H9 (cell line): ENCODE measurements at regions not wholly inside any gene's neighbourhood (a gene's known extent, or its start where the extent isn't known, plus 50 kb on each side); places are given as distances from the start of the nearest gene placed in this dataset.

Experiments
- DNase-seq: peaks from one replicate; pipeline ENCODE4 v3.0.0-alpha.2; 2017
- H2AFZ ChIP-seq: one replicate; pipeline ENCODE4 v1.6.1; 2013; ENCODE audit warnings: mild to moderate bottlenecking, low read length, control low read depth, moderate library complexity
- H2AK5ac ChIP-seq: 2 replicates; pipeline ENCODE4 v1.6.1; 2013; ENCODE audit warnings: low read length, control low read depth, mixed read lengths; ENCODE audit not compliant: insufficient read length
- H2BK120ac ChIP-seq: one replicate; pipeline ENCODE4 v1.6.1; 2013; ENCODE audit warnings: low read depth, mild to moderate bottlenecking, low read length, control low read depth, inconsistent platforms; ENCODE audit not compliant: poor library complexity, severe bottlenecking
- H2BK12ac ChIP-seq: 2 replicates; pipeline ENCODE4 v1.6.1; 2013; ENCODE audit warnings: low read length, control low read depth, mixed read lengths, low read depth; ENCODE audit not compliant: insufficient read length
- H2BK15ac ChIP-seq: 2 replicates; pipeline ENCODE4 v1.6.1; 2013; ENCODE audit warnings: low read depth, low read length, control low read depth
- H2BK20ac ChIP-seq: one replicate; pipeline ENCODE4 v1.6.1; 2013; ENCODE audit warnings: low read depth, mild to moderate bottlenecking, low read length, control low read depth, inconsistent platforms; ENCODE audit not compliant: poor library complexity, severe bottlenecking
- H2BK5ac ChIP-seq: 2 replicates; pipeline ENCODE4 v1.6.1; 2013; ENCODE audit warnings: low read length, control low read depth, mixed read lengths; ENCODE audit not compliant: insufficient read length
- H3K14ac ChIP-seq: 2 replicates; pipeline ENCODE4 v1.6.1; 2013; ENCODE audit warnings: low read length, control low read depth; ENCODE audit not compliant: insufficient read depth
- H3K18ac ChIP-seq: 2 replicates; pipeline ENCODE4 v1.6.1; 2013; ENCODE audit warnings: low read depth, mild to moderate bottlenecking, mixed read lengths, low read length, control low read depth; ENCODE audit not compliant: insufficient read length
- H3K23ac ChIP-seq: 2 replicates; pipeline ENCODE4 v1.6.1; 2013; ENCODE audit warnings: low read length, control low read depth, mixed read lengths, low read depth; ENCODE audit not compliant: insufficient read length
- H3K23me2 ChIP-seq: 2 replicates; pipeline ENCODE4 v1.6.1; 2013; ENCODE audit warnings: low read depth, mild to moderate bottlenecking, mixed read lengths, low read length, control low read depth; ENCODE audit not compliant: insufficient read length, poor library complexity, severe bottlenecking
- H3K27ac ChIP-seq: 2 replicates; pipeline ENCODE4 v1.5.1; 2013; ENCODE audit warnings: low read length, control low read depth, mixed read lengths, low read depth; ENCODE audit not compliant: insufficient read length
- H3K27me3 ChIP-seq: 2 replicates; pipeline ENCODE4 v1.6.1; 2013; ENCODE audit warnings: low read length, control low read depth, inconsistent platforms; ENCODE audit not compliant: insufficient read depth
- H3K4ac ChIP-seq: 2 replicates; pipeline ENCODE4 v1.6.1; 2013; ENCODE audit warnings: low read depth, mild to moderate bottlenecking, control low read depth, inconsistent platforms, low read length, moderate library complexity
- H3K4me1 ChIP-seq: 2 replicates; pipeline ENCODE4 v1.6.1; 2013; ENCODE audit warnings: low read length, control low read depth, inconsistent platforms; ENCODE audit not compliant: insufficient read depth
- H3K4me2 ChIP-seq: 2 replicates; pipeline ENCODE4 v1.6.1; 2013; ENCODE audit warnings: low read length, control low read depth, mixed read lengths; ENCODE audit not compliant: insufficient read length, insufficient read depth
- H3K56ac ChIP-seq: 2 replicates; pipeline ENCODE4 v1.6.1; 2013; ENCODE audit warnings: low read depth, mild to moderate bottlenecking, mixed read lengths, low read length, control low read depth; ENCODE audit not compliant: insufficient read length
- H3K79me1 ChIP-seq: 2 replicates; pipeline ENCODE4 v1.6.1; 2013; ENCODE audit warnings: low read depth, mild to moderate bottlenecking, moderate library complexity, low read length, control low read depth, inconsistent platforms; ENCODE audit not compliant: insufficient read depth, poor library complexity, severe bottlenecking
- H3K79me2 ChIP-seq: 2 replicates; pipeline ENCODE4 v1.6.1; 2013; ENCODE audit warnings: low read length, control low read depth, inconsistent platforms; ENCODE audit not compliant: insufficient read depth
- H3K9ac ChIP-seq: 2 replicates; pipeline ENCODE4 v1.6.1; 2013; ENCODE audit warnings: low read length, control low read depth, mixed read lengths; ENCODE audit not compliant: insufficient read length; ENCODE audit errors: extremely low read depth
- H3K9me3 ChIP-seq: one replicate; pipeline ENCODE4 v1.6.1; 2013; ENCODE audit warnings: low read depth, low read length, inconsistent platforms; ENCODE audit not compliant: control insufficient read depth
- H3T11ph ChIP-seq: one replicate; pipeline ENCODE4 v1.6.1; 2013; ENCODE audit warnings: mild to moderate bottlenecking, low read length, control low read depth, inconsistent platforms
- H4K20me1 ChIP-seq: one replicate; pipeline ENCODE4 v1.6.1; 2013; ENCODE audit not compliant: control insufficient read depth, insufficient read length, insufficient read depth
- H4K5ac ChIP-seq: 2 replicates; pipeline ENCODE4 v1.6.1; 2013; ENCODE audit warnings: low read depth, mild to moderate bottlenecking, mixed read lengths, low read length, control low read depth; ENCODE audit not compliant: insufficient read length
- H4K8ac ChIP-seq: replicated peaks from 2 replicates; pipeline ENCODE4 v1.6.1; 2013; ENCODE audit warnings: low read length, control low read depth, mixed read lengths, low read depth; ENCODE audit not compliant: insufficient read length
- H4K91ac ChIP-seq: 2 replicates; pipeline ENCODE4 v1.6.1; 2013; ENCODE audit warnings: low read depth, mild to moderate bottlenecking, moderate library complexity, mixed read lengths, low read length, control low read depth; ENCODE audit not compliant: insufficient read length
- H3K27ac Mint-ChIP-seq, 3 experiments: 2 replicates in 2 of 3; 3 replicates in 1 of 3; pipeline ENCODE4 v1.8.0; 2020 to 2021; ENCODE audit warnings: mixed read lengths in 3 of 3, mild to moderate bottlenecking in 1 of 3, moderate library complexity in 1 of 3
- H3K27me3 Mint-ChIP-seq: 2 replicates; pipeline ENCODE4 v1.8.0; 2021; ENCODE audit warnings: low read depth, mild to moderate bottlenecking, moderate library complexity, mixed read lengths
- H3K36me3 Mint-ChIP-seq, 3 experiments: 2 replicates in 2 of 3; 3 replicates in 1 of 3; pipeline ENCODE4 v1.8.0; 2020 to 2021; ENCODE audit warnings: low read depth in 3 of 3, mixed read lengths in 3 of 3; ENCODE audit not compliant: insufficient read depth in 1 of 3
- H3K4me1 Mint-ChIP-seq, 2 experiments: 2 replicates each; pipeline ENCODE4 v1.8.0; 2020; ENCODE audit warnings: mixed read lengths in 2 of 2
- H3K4me3 Mint-ChIP-seq, 2 experiments: 2 replicates in 1 of 2; 3 replicates in 1 of 2; pipeline ENCODE4 v1.8.0; 2020 to 2021; ENCODE audit warnings: mild to moderate bottlenecking in 2 of 2, mixed read lengths in 2 of 2, moderate library complexity in 1 of 2
- H3K9me3 Mint-ChIP-seq, 2 experiments: 2 replicates in 1 of 2; 3 replicates in 1 of 2; pipeline ENCODE4 v1.8.0; 2020; ENCODE audit warnings: mild to moderate bottlenecking in 2 of 2, mixed read lengths in 2 of 2, moderate library complexity in 1 of 2
- CTCF ChIP-seq: fragments of 200-600 bp; sonication (generic); conservative IDR thresholded peaks from 3 replicates; pipeline ENCODE4 v1.8.0; 2021; ENCODE audit warnings: antibody characterized with exemption, mild to moderate bottlenecking
- WGBS: extraction: QIAGEN DNeasy Blood & Tissue Kit; methylation state at CpG from one replicate; pipeline ENCODE4 v1.1.7; 2013; ENCODE audit warnings: missing lambda C conversion rate, low lambda C conversion rate, mixed read lengths; ENCODE audit not compliant: insufficient read length; ENCODE audit errors: extremely low coverage; 5-methylcytosine and 5-hydroxymethylcytosine counted together

- H4K5ac ChIP-seq = no peak overlapping the region
- H2BK5ac ChIP-seq = no peak overlapping the region
- no peak for TF ChIP-seq CTCF
- no peak overlapping the region for H2BK12ac ChIP-seq
- no peak overlapping the region for H4K8ac ChIP-seq
- Mint-ChIP-seq H3K27me3 (peaks cover 2% of the 10 kb centered on the region; the same call in 1 of the 2 replicates), H3K27ac (no peak overlapping the region), H3K4me1 (no peaks in the 10 kb centered on the region), H3K4me3 (no peak overlapping the region), H3K36me3 (peaks cover 0 to 3% (median 0%) of the 10 kb centered on the region in 3 experiments; a peak in 3 of 7 replicates), H3K9me3 (peaks cover 2 to 5% of the 10 kb centered on the region in 2 experiments; a peak in 4 of 5 replicates)
- H3K23me2 ChIP-seq = no peaks in the 10 kb centered on the region
- H2BK20ac ChIP-seq = no peak overlapping the region
- no peak overlapping the region for H3K27ac ChIP-seq
- no peaks in the 10 kb centered on the region for H3K4me1 ChIP-seq
- H3K56ac ChIP-seq = no peak overlapping the region
- H3K27me3 ChIP-seq = no peaks in the 10 kb centered on the region
- no peaks in the 10 kb centered on the region for H3K9me3 ChIP-seq
- H3K23ac ChIP-seq = no peak overlapping the region
- H4K20me1 ChIP-seq = no peaks in the 10 kb centered on the region
- no peak overlapping the region for H3T11ph ChIP-seq
- no CpG with 5 or more reads among the region's 8 CpGs for WGBS
- no peak overlapping the region for H2BK120ac ChIP-seq
- no peaks in the 10 kb centered on the region for H3K79me1 ChIP-seq
- H2BK15ac ChIP-seq = no peak overlapping the region
- H3K14ac ChIP-seq = no peak overlapping the region
- no peak overlapping the region for H2AFZ ChIP-seq
- H3K79me2 ChIP-seq = 0 out of 2 replicates have a peak, but pooled peaks cover 2% of the 10 kb centered on the region
- no peak overlapping the region for H3K4me2 ChIP-seq
- no peak overlapping the region for H3K4ac ChIP-seq
- H3K18ac ChIP-seq = no peak overlapping the region
- no peak for DNase-seq
- H3K9ac ChIP-seq = no peak overlapping the region
- H2AK5ac ChIP-seq = no peak overlapping the region
- no peak overlapping the region for H4K91ac ChIP-seq
These were observed 404.2 kb downstream of the THBS2 start for GRCh38 chr6:168849459-168849858.
